BE2C (cell line): ENCODE measurements at regions not wholly inside any gene's neighbourhood (a gene's known extent, or its start where the extent isn't known, plus 50 kb on each side); places are given as distances from the start of the nearest gene placed in this dataset.

ENCODE experiments used
- DNase-seq: peaks from one replicate; pipeline ENCODE4 v3.0.0-alpha.2; 2020
- H3K27me3 ChIP-seq: fragments of 250-450 bp; sonication (Bioruptor Pico); 2 replicates; pipeline ENCODE4 v1.5.1; 2020; ENCODE audit warnings: mild to moderate bottlenecking
- H3K36me3 ChIP-seq: fragments of 250-450 bp; sonication (Bioruptor Pico); 2 replicates; pipeline ENCODE4 v1.5.1; 2020; ENCODE audit warnings: mild to moderate bottlenecking
- H3K4me1 ChIP-seq: fragments of 250-450 bp; sonication (Bioruptor Pico); 2 replicates; pipeline ENCODE4 v1.5.1; 2020
- H3K4me3 ChIP-seq: 2 replicates; pipeline ENCODE4 v1.5.1; 2011; ENCODE audit warnings: low read depth, low read length
- H3K9me3 ChIP-seq: fragments of 250-450 bp; sonication (Bioruptor Pico); 2 replicates; pipeline ENCODE4 v1.5.1; 2020
- CTCF ChIP-seq: IDR thresholded peaks from 2 replicates; pipeline ENCODE4 v1.5.1; 2012; ENCODE audit warnings: mild to moderate bottlenecking, low read depth, low read length

- Histone ChIP-seq H3K4me1 (no peaks in the 10 kb centered on the region), H3K27me3 (no peaks in the 10 kb centered on the region; the same call in 1 of the 2 replicates), H3K4me3 (no peak overlapping the region), H3K9me3 (no peaks in the 10 kb centered on the region), H3K36me3 (no peaks in the 10 kb centered on the region)
- no peak for DNase-seq
- TF ChIP-seq CTCF: no peak
These were observed 153.6 kb downstream of the QDPR start for GRCh38 chr4:17358241-17358640.

- no peak overlapping the region for H3K4me3 ChIP-seq
- no peaks in the 10 kb centered on the region for H3K9me3 ChIP-seq
- DNase-seq: no peak
- H3K36me3 ChIP-seq: no peaks in the 10 kb centered on the region
- H3K27me3 ChIP-seq: no peaks in the 10 kb centered on the region; the same call in 1 of the 2 replicates
- H3K4me1 ChIP-seq: no peaks in the 10 kb centered on the region
- no peak for TF ChIP-seq CTCF
These were observed 155.0 kb downstream of the QDPR start for GRCh38 chr4:17356926-17357325.

- DNase-seq: no peak
- TF ChIP-seq CTCF: no peak
- Histone ChIP-seq H3K4me3 (no peak overlapping the region), H3K9me3 (no peaks in the 10 kb centered on the region), H3K4me1 (no peaks in the 10 kb centered on the region), H3K36me3 (no peaks in the 10 kb centered on the region), H3K27me3 (no peaks in the 10 kb centered on the region; the same call in 1 of the 2 replicates)
These were observed 159.5 kb downstream of the QDPR start for GRCh38 chr4:17352357-17352756.

GRCh38 chr4:17347445-17347844 is 164.4 kb downstream of the QDPR start:
- no peaks in the 10 kb centered on the region for H3K36me3 ChIP-seq
- peak; percentile 74 for TF ChIP-seq CTCF
- no peaks in the 10 kb centered on the region for H3K4me1 ChIP-seq
- no peaks in the 10 kb centered on the region for H3K27me3 ChIP-seq
- no peak overlapping the region for H3K4me3 ChIP-seq
- no peaks in the 10 kb centered on the region for H3K9me3 ChIP-seq
- DNase-seq: peak; percentile 32

- Histone ChIP-seq H3K9me3 (no peaks in the 10 kb centered on the region), H3K36me3 (no peaks in the 10 kb centered on the region), H3K4me3 (no peak overlapping the region), H3K4me1 (no peaks in the 10 kb centered on the region), H3K27me3 (no peaks in the 10 kb centered on the region)
- TF ChIP-seq CTCF: no peak
- DNase-seq: no peak
These were observed 172.5 kb downstream of the QDPR start for GRCh38 chr4:17339376-17339775.

GRCh38 chr4:17336986-17337385 is 174.9 kb downstream of the QDPR start:
- Histone ChIP-seq H3K36me3 (no peaks in the 10 kb centered on the region), H3K27me3 (no peaks in the 10 kb centered on the region), H3K4me3 (no peak overlapping the region), H3K9me3 (no peaks in the 10 kb centered on the region), H3K4me1 (no peaks in the 10 kb centered on the region)
- no peak for DNase-seq
- TF ChIP-seq CTCF: no peak
